HEK293 (cell line): ENCODE measurements at regions not wholly inside any gene's neighbourhood (a gene's known extent, or its start where the extent isn't known, plus 50 kb on each side); places are given as distances from the start of the nearest gene placed in this dataset.

Experiments used
- CTCF ChIA-PET: fragments of 350-600 bp; formaldehyde crosslinking; extraction: SDS; loops from one replicate; lab custom pipeline; 2021; ENCODE audit warnings: antibody characterized with exemption; lab: Yijun Ruan, JAX
- POLR2A ChIA-PET: fragments of 300-600 bp; formaldehyde crosslinking; extraction: SDS; loops from one replicate; lab custom pipeline; 2020; ENCODE audit warnings: antibody characterized with exemption, inconsistent platforms; lab: Yijun Ruan, JAX
- H3K27ac ChIP-seq: fragments of 200-500 bp; sonication (Bioruptor generic); 2 replicates; pipeline ENCODE4 v1.5.1; 2014; ENCODE audit warnings: low read depth, low read length, control low read depth, inconsistent platforms; ENCODE audit errors: extremely low read depth
- H3K36me3 ChIP-seq, 2 experiments: fragments of 200-500 bp in 1 of 2; sonication (Bioruptor generic) in 1 of 2; 1 replicate in 1 of 2; 2 replicates in 1 of 2; pipeline ENCODE4 v1.5.1; 2014 to 2017; ENCODE audit warnings: inconsistent platforms in 2 of 2, low read length in 2 of 2; ENCODE audit not compliant: control insufficient read depth in 2 of 2, insufficient read depth in 1 of 2
- H3K4me1 ChIP-seq: fragments of 200-500 bp; sonication (Bioruptor generic); 2 replicates; pipeline ENCODE4 v1.5.1; 2014; ENCODE audit warnings: mild to moderate bottlenecking, low read length, inconsistent platforms; ENCODE audit not compliant: control insufficient read depth, insufficient read depth
- H3K4me3 ChIP-seq: 2 replicates; pipeline ENCODE4 v1.5.1; 2011; ENCODE audit warnings: low read depth, mild to moderate bottlenecking, control low read depth, low read length, moderate library complexity
- H3K9me3 ChIP-seq: fragments of 200-500 bp; sonication (Bioruptor generic); 2 replicates; pipeline ENCODE4 v1.5.1; 2014; ENCODE audit warnings: low read depth, low read length, inconsistent platforms; ENCODE audit not compliant: control insufficient read depth, insufficient read depth
- GLIS1 ChIP-seq: fragments of 450-650 bp; formaldehyde crosslinking; IDR thresholded peaks from 2 replicates; pipeline ENCODE4 v1.5.1; 2016; ENCODE audit warnings: missing biosample characterization, missing genetic modification characterization
- GLIS2 ChIP-seq: fragments of 450-650 bp; formaldehyde crosslinking; IDR thresholded peaks from 2 replicates; pipeline ENCODE4 v1.5.1; 2016; ENCODE audit warnings: missing biosample characterization, missing genetic modification characterization
- MEIS1 ChIP-seq: sonication (generic); formaldehyde crosslinking; IDR thresholded peaks from 2 replicates; pipeline ENCODE4 v1.8.1; 2022; ENCODE audit warnings: missing genetic modification reagents, mild to moderate bottlenecking, borderline replicate concordance
- SCRT1 ChIP-seq: fragments of 450-650 bp; formaldehyde crosslinking; IDR thresholded peaks from 2 replicates; pipeline ENCODE4 v1.5.1; 2016; ENCODE audit warnings: missing biosample characterization, missing genetic modification characterization, borderline replicate concordance
- TCF7L2 ChIP-seq: IDR thresholded peaks from 2 replicates; pipeline ENCODE4 v1.6.1; 2011; ENCODE audit warnings: low read depth, mild to moderate bottlenecking, inconsistent platforms, low read length, moderate library complexity, borderline replicate concordance
- ZBTB21 ChIP-seq: fragments of 450-650 bp; formaldehyde crosslinking; IDR thresholded peaks from 2 replicates; pipeline ENCODE4 v1.5.1; 2017; ENCODE audit warnings: missing biosample characterization, missing genetic modification characterization
- ZNF114 ChIP-seq: fragments of 450-650 bp; formaldehyde crosslinking; IDR thresholded peaks from 2 replicates; pipeline ENCODE4 v1.5.0; 2017; ENCODE audit warnings: missing biosample characterization, missing genetic modification characterization
- ZNF202 ChIP-seq: fragments of 450-650 bp; formaldehyde crosslinking; IDR thresholded peaks from 2 replicates; pipeline ENCODE4 v1.5.1; 2016; ENCODE audit warnings: missing biosample characterization, missing genetic modification characterization, borderline replicate concordance
- ZNF211 ChIP-seq: fragments of 450-650 bp; formaldehyde crosslinking; IDR thresholded peaks from 2 replicates; pipeline ENCODE4 v1.5.1; 2016; ENCODE audit warnings: low read depth, missing biosample characterization, missing genetic modification characterization
- ZNF24 ChIP-seq: fragments of 450-650 bp; formaldehyde crosslinking; IDR thresholded peaks from 2 replicates; pipeline ENCODE4 v1.5.1; 2016; ENCODE audit warnings: missing biosample characterization, missing genetic modification characterization
- ZNF248 ChIP-seq: fragments of 450-650 bp; formaldehyde crosslinking; IDR thresholded peaks from 2 replicates; pipeline ENCODE4 v1.5.1; 2017; ENCODE audit warnings: missing biosample characterization, missing genetic modification characterization
- ZNF324 ChIP-seq: fragments of 450-650 bp; formaldehyde crosslinking; IDR thresholded peaks from 2 replicates; pipeline ENCODE4 v1.5.1; 2016; ENCODE audit warnings: missing biosample characterization, missing genetic modification characterization
- ZNF335 ChIP-seq: fragments of 450-650 bp; formaldehyde crosslinking; conservative IDR thresholded peaks from 2 replicates; pipeline ENCODE4 v1.5.1; 2016; ENCODE audit warnings: missing biosample characterization, missing genetic modification characterization
- ZNF510 ChIP-seq: fragments of 450-650 bp; formaldehyde crosslinking; IDR thresholded peaks from 2 replicates; pipeline ENCODE4 v1.5.1; 2018; ENCODE audit warnings: mild to moderate bottlenecking, missing genetic modification characterization, missing biosample characterization; ENCODE audit not compliant: insufficient replicate concordance
- ZNF521 ChIP-seq: fragments of 450-650 bp; formaldehyde crosslinking; IDR thresholded peaks from 2 replicates; pipeline ENCODE4 v1.5.1; 2017; ENCODE audit warnings: missing biosample characterization, mild to moderate bottlenecking, missing genetic modification characterization
- ZNF529 ChIP-seq: fragments of 450-650 bp; formaldehyde crosslinking; IDR thresholded peaks from 2 replicates; pipeline ENCODE4 v1.5.1; 2017; ENCODE audit warnings: missing genetic modification characterization, missing biosample characterization; ENCODE audit not compliant: insufficient replicate concordance
- ZNF549 ChIP-seq: fragments of 450-650 bp; IDR thresholded peaks from 2 replicates; pipeline ENCODE4 v1.5.1; 2018; ENCODE audit warnings: missing biosample characterization, missing genetic modification characterization, mild to moderate bottlenecking, inconsistent platforms, moderate library complexity
- ZNF560 ChIP-seq: fragments of 450-650 bp; formaldehyde crosslinking; IDR thresholded peaks from 2 replicates; pipeline ENCODE4 v1.5.1; 2017; ENCODE audit warnings: missing biosample characterization, missing genetic modification characterization, borderline replicate concordance
- ZNF585B ChIP-seq: fragments of 450-650 bp; formaldehyde crosslinking; IDR thresholded peaks from 2 replicates; pipeline ENCODE4 v1.5.1; 2016; ENCODE audit warnings: missing biosample characterization, missing genetic modification characterization
- ZNF610 ChIP-seq: fragments of 450-650 bp; formaldehyde crosslinking; IDR thresholded peaks from 2 replicates; pipeline ENCODE4 v1.5.1; 2016; ENCODE audit warnings: missing biosample characterization, missing genetic modification characterization, borderline replicate concordance
- ZNF629 ChIP-seq: fragments of 450-650 bp; formaldehyde crosslinking; IDR thresholded peaks from 2 replicates; pipeline ENCODE4 v1.5.1; 2017; ENCODE audit warnings: missing biosample characterization, missing genetic modification characterization
- ZNF843 ChIP-seq: fragments of 450-650 bp; formaldehyde crosslinking; IDR thresholded peaks from 2 replicates; pipeline ENCODE4 v1.5.1; 2016; ENCODE audit warnings: missing biosample characterization, missing genetic modification characterization
- ZSCAN23 ChIP-seq: fragments of 450-650 bp; formaldehyde crosslinking; IDR thresholded peaks from 2 replicates; pipeline ENCODE4 v1.5.1; 2016; ENCODE audit warnings: missing biosample characterization, missing genetic modification characterization
- TF ChIP-seq, protein P1 (sequence below): fragments of 450-650 bp; formaldehyde crosslinking; IDR thresholded peaks from 2 replicates; pipeline ENCODE4; 2016; ENCODE audit warnings: missing biosample characterization, missing genetic modification characterization
- TF ChIP-seq, protein P2 (sequence below): fragments of 450-650 bp; formaldehyde crosslinking; IDR thresholded peaks from 2 replicates; pipeline ENCODE4 v1.5.1; 2016; ENCODE audit warnings: missing biosample characterization, missing genetic modification characterization
- TF ChIP-seq, protein P3 (sequence below): fragments of 450-650 bp; formaldehyde crosslinking; IDR thresholded peaks from 2 replicates; pipeline ENCODE4 v1.5.1; 2016; ENCODE audit warnings: missing biosample characterization, missing genetic modification characterization
- TF ChIP-seq, protein P4 (sequence below): sonication (generic); formaldehyde crosslinking; IDR thresholded peaks from 2 replicates; pipeline ENCODE4 v1.8.1; 2022; ENCODE audit warnings: mild to moderate bottlenecking, moderate library complexity, missing genetic modification reagents

DNA sequence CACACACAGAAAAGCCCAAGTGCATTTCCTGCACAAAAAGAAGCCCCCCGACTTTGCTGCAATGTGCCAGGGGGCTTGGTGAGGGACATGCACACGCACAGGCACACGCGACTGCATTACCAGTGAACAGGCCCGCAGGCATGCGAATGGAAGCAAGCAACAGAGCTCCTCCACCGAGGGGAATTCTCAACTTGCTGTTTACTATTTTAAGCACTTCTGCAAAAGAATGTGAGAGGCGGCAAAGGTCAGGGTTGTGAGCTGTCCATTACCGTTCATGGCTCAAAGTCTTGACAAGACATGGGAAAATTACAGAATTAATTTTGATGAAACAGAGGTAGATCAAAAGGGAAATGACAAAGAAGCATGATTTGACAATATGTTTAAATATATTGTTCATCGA lies 342.5 kb upstream of the NOCT start (continued):
- TF ChIP-seq, protein P1, sequence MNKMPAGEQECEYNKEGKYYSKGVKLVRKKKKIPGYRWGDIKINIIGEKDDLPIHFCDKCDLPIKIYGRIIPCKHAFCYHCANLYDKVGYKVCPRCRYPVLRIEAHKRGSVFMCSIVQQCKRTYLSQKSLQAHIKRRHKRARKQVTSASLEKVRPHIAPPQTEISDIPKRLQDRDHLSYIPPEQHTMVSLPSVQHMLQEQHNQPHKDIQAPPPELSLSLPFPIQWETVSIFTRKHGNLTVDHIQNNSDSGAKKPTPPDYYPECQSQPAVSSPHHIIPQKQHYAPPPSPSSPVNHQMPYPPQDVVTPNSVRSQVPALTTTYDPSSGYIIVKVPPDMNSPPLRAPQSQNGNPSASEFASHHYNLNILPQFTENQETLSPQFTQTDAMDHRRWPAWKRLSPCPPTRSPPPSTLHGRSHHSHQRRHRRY (tag by site-specific recombination), result no peak
- TF ChIP-seq, protein P2, sequence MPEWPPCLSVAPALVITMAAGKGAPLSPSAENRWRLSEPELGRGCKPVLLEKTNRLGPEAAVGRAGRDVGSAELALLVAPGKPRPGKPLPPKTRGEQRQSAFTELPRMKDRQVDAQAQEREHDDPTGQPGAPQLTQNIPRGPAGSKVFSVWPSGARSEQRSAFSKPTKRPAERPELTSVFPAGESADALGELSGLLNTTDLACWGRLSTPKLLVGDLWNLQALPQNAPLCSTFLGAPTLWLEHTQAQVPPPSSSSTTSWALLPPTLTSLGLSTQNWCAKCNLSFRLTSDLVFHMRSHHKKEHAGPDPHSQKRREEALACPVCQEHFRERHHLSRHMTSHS (tag by site-specific recombination), result no peak
- TF ChIP-seq ZNF629 (tag by site-specific recombination), result no peak
- no peak for TF ChIP-seq ZNF521
- no peak for TF ChIP-seq SCRT1
- no peak for TF ChIP-seq ZNF843 (tag by site-specific recombination)
- TF ChIP-seq, all 188 proteins: peak for 0

DNA sequence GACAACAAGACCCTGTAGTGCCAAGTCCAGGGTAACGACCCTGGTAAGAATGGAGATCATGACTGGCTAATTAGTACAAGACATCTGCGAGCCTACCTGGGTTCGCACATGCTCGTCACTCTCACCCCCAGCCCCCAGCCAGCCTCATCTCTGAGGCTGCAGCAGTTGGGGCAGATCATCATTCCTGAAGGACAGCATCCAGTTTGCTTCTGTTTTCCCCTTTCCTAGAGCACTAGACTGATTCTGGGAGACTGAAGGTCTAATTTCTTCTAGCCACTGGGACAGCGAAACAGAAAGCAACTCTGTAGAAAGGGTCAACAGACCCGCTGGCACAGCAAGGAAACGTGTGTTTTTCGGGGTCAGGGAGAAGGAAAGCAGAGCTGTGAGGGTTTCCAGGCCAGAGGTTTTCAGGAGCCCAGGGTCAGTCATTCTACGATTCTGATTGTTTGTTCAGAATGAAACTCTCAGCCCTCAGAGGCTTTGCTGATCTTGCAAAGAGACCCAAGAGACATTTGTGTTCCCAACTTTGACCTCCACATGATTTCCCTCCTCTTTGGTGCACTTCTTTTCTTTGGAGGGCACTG lies 343.1 kb upstream of the NOCT start:
- Histone ChIP-seq H3K27ac (no peak overlapping the region), H3K36me3 (no peaks in the 10 kb centered on the region), H3K4me3 (no peak overlapping the region), H3K9me3 (no peaks in the 10 kb centered on the region), H3K4me1 (no peaks in the 10 kb centered on the region)
- no peak for TF ChIP-seq MEIS1 (CRISPR knock-in tag)
- TF ChIP-seq ZNF610 (tag by site-specific recombination), result no peak
- no peak for TF ChIP-seq ZNF202 (tag by site-specific recombination)
- TF ChIP-seq ZNF248, result no peak
- no peak for TF ChIP-seq GLIS2 (tag by site-specific recombination)
- CTCF ChIA-PET, result interaction anchor here (1.2 kb wide), 1 partner anchor 264 kb away, joined by 4 read pairs; no protein-coding TSS in a partner anchor
- POLR2A ChIA-PET, result no interaction called here

DNA sequence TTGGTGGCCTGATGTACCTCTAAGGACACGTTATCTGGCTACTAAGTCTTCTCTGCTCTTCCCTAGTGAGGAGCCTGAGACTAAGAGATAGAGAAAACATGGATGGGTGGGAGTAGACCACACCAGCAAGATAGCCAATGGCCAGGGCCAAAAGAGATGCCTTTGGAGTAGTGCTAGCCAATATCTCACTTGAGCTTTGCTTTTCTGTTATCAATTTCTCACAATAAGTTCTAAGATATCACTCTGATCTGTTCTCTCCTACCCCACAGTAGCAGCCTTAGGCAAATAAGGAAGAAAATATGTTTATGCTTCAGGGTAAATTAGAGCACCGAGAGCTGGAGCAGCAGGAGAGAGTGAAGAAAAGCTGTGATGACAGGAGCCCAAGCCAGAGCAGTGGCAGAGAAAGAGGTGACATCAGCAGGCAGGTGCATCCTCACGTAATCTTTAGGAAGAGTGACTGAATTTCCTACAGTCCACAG lies 343.9 kb upstream of the NOCT start:
- ChIA-PET POLR2A (no interaction called here), CTCF (interaction anchor here (1.0 kb wide), 1 partner anchor 9 kb away, joined by 3 read pairs; no protein-coding TSS in a partner anchor)
- Histone ChIP-seq H3K9me3 (no peaks in the 10 kb centered on the region), H3K4me1 (no peaks in the 10 kb centered on the region), H3K27ac (no peak overlapping the region), H3K4me3 (no peak overlapping the region), H3K36me3 (no peaks in the 10 kb centered on the region)
- TF ChIP-seq ZNF560 (tag by site-specific recombination) (no peak), ZNF585B (tag by site-specific recombination) (no peak), ZNF510 (tag by site-specific recombination) (no peak), ZNF202 (tag by site-specific recombination) (no peak), TCF7L2 (no peak), ZSCAN23 (tag by site-specific recombination) (no peak)
- TF ChIP-seq, protein P3, sequence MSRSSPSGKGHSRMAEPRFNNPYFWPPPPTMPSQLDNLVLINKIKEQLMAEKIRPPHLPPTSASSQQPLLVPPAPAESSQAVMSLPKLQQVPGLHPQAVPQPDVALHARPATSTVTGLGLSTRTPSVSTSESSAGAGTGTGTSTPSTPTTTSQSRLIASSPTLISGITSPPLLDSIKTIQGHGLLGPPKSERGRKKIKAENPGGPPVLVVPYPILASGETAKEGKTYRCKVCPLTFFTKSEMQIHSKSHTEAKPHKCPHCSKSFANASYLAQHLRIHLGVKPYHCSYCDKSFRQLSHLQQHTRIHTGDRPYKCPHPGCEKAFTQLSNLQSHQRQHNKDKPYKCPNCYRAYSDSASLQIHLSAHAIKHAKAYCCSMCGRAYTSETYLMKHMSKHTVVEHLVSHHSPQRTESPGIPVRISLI (tag by site-specific recombination), result no peak

DNA sequence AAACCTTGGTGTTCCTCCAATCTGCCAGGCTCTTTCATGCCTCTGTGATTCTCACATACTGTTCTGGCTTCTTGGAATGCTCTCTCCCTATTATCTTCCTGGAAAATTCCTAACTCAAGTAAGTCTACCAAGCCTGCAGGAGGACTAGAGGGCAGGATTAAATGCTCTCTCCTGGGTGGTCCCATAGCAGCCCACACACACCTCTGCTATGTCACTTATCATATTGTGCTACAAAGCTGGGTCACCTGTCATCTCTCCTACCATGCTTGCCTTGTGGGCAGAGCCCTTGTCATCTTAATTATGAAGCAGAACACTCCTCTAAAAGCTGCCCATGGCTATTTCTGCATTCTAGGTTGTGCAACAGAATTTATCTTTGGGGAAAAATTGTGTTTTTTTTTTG lies 344.5 kb upstream of the NOCT start:
- ChIA-PET CTCF (interaction anchor here (1.0 kb wide), 1 partner anchor 10 kb away, joined by 3 read pairs; no protein-coding TSS in a partner anchor), POLR2A (no interaction called here)
- no peaks in the 10 kb centered on the region for H3K36me3 ChIP-seq
- TF ChIP-seq ZBTB21 (no peak), ZNF24 (tag by site-specific recombination) (no peak), ZNF324 (tag by site-specific recombination) (no peak), ZNF211 (tag by site-specific recombination) (no peak), ZNF529 (tag by site-specific recombination) (no peak), ZNF335 (tag by site-specific recombination) (no peak), ZNF549 (no peak), ZNF114 (tag by site-specific recombination) (no peak), GLIS1 (tag by site-specific recombination) (no peak)
- TF ChIP-seq, protein P4, sequence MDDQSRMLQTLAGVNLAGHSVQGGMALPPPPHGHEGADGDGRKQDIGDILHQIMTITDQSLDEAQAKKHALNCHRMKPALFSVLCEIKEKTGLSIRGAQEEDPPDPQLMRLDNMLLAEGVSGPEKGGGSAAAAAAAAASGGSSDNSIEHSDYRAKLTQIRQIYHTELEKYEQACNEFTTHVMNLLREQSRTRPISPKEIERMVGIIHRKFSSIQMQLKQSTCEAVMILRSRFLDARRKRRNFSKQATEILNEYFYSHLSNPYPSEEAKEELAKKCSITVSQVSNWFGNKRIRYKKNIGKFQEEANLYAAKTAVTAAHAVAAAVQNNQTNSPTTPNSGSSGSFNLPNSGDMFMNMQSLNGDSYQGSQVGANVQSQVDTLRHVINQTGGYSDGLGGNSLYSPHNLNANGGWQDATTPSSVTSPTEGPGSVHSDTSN, result no peak
- no peak overlapping the region for H3K27ac ChIP-seq
- no peaks in the 10 kb centered on the region for H3K9me3 ChIP-seq
- no peak overlapping the region for H3K4me3 ChIP-seq
- H3K4me1 ChIP-seq, result no peaks in the 10 kb centered on the region
